GM10266 (cell line): ENCODE measurements at regions not wholly inside any gene's neighbourhood (a gene's known extent, or its start where the extent isn't known, plus 50 kb on each side); places are given as distances from the start of the nearest gene placed in this dataset.

Experiments
- DNase-seq: peaks from one replicate; pipeline ENCODE4 v3.0.0; 2012; ENCODE audit errors: extremely low spot score
- CTCF ChIP-seq: IDR thresholded peaks from 2 replicates; pipeline ENCODE4 v1.5.1; 2012; ENCODE audit warnings: mild to moderate bottlenecking, low read depth; ENCODE audit not compliant: control insufficient read depth, insufficient read depth; ENCODE audit errors: missing control alignments

GRCh38 chr2:34423301-34423700, 824.2 kb upstream of the FAM98A start:
- no peak for TF ChIP-seq CTCF
- no peak for DNase-seq

- no peak for DNase-seq
- TF ChIP-seq CTCF: no peak
Measured at GRCh38 chr2:34419856-34420255, 820.8 kb upstream of the FAM98A start.

- no peak for TF ChIP-seq CTCF
- DNase-seq: no peak
Measured at GRCh38 chr2:34416856-34417255, 817.8 kb upstream of the FAM98A start.

- no peak for DNase-seq
- TF ChIP-seq CTCF: no peak
Measured at GRCh38 chr2:34414856-34415255, 815.8 kb upstream of the FAM98A start.

GRCh38 chr2:34408100-34408499, 809.0 kb upstream of the FAM98A start:
- no peak for DNase-seq
- no peak for TF ChIP-seq CTCF

GRCh38 chr2:34403512-34403911, 804.4 kb upstream of the FAM98A start:
- no peak for DNase-seq
- no peak for TF ChIP-seq CTCF

GRCh38 chr2:34402376-34402775, 803.3 kb upstream of the FAM98A start:
- no peak for TF ChIP-seq CTCF
- no peak for DNase-seq
